HepG2 (cell line): ENCODE measurements at regions not wholly inside any gene's neighbourhood (a gene's known extent, or its start where the extent isn't known, plus 50 kb on each side); places are given as distances from the start of the nearest gene placed in this dataset.

Experiments
- AFF4 ChIP-seq: sonication (generic); formaldehyde crosslinking; IDR thresholded peaks from 2 replicates; pipeline ENCODE4 v1.4.0; 2020; ENCODE audit warnings: missing genetic modification reagents
- ATF6 ChIP-seq: sonication (generic); formaldehyde crosslinking; conservative IDR thresholded peaks from 2 replicates; pipeline ENCODE4 v1.4.0; 2020; ENCODE audit warnings: missing genetic modification reagents
- EED ChIP-seq: sonication (generic); formaldehyde crosslinking; IDR thresholded peaks from 2 replicates; pipeline ENCODE4 v1.5.0; 2020; ENCODE audit warnings: mild to moderate bottlenecking, missing genetic modification reagents
- FLYWCH1 ChIP-seq: sonication (generic); formaldehyde crosslinking; IDR thresholded peaks from 2 replicates; pipeline ENCODE4 v1.8.1; 2023; ENCODE audit warnings: mild to moderate bottlenecking, missing genetic modification reagents
- FOXJ3 ChIP-seq: sonication (generic); formaldehyde crosslinking; IDR thresholded peaks from 2 replicates; pipeline ENCODE4 v1.4.0; 2020; ENCODE audit warnings: missing genetic modification reagents, mild to moderate bottlenecking, borderline replicate concordance
- FOXO1 ChIP-seq: sonication (generic); formaldehyde crosslinking; IDR thresholded peaks from 2 replicates; pipeline ENCODE4 v1.4.0; 2020; ENCODE audit warnings: missing genetic modification reagents
- HNRNPL ChIP-seq: fragments of 200-400 bp; formaldehyde crosslinking; IDR thresholded peaks from 2 replicates; pipeline ENCODE4 v1.6.1; 2017; ENCODE audit warnings: mild to moderate bottlenecking, low read depth, low read length
- KLF13 ChIP-seq: sonication (generic); formaldehyde crosslinking; IDR thresholded peaks from 2 replicates; pipeline ENCODE4 v1.4.0; 2020; ENCODE audit warnings: mild to moderate bottlenecking, missing genetic modification reagents
- KLF6 ChIP-seq: IDR thresholded peaks from 2 replicates; pipeline ENCODE4 v1.8.0; 2016; ENCODE audit warnings: missing biosample characterization, missing genetic modification reagents
- MBD4 ChIP-seq: IDR thresholded peaks from 2 replicates; pipeline ENCODE4 v1.6.1; 2012; ENCODE audit warnings: low read length, inconsistent platforms, borderline replicate concordance
- SCMH1 ChIP-seq: sonication (generic); formaldehyde crosslinking; IDR thresholded peaks from 2 replicates; pipeline ENCODE4 v1.9.0; 2021; ENCODE audit warnings: missing genetic modification reagents, mild to moderate bottlenecking, borderline replicate concordance
- SMARCE1 ChIP-seq: fragments of 450-650 bp; IDR thresholded peaks from 2 replicates; pipeline ENCODE4 v1.6.1; 2017; ENCODE audit warnings: borderline replicate concordance
- SUZ12 ChIP-seq: fragments of 150-350 bp; IDR thresholded peaks from 2 replicates; pipeline ENCODE4 v1.6.1; 2014; ENCODE audit warnings: low read depth, low read length
- TGIF2 ChIP-seq: IDR thresholded peaks from 2 replicates; pipeline ENCODE4 v1.6.1; 2016; ENCODE audit warnings: control low read depth, missing compliant biosample characterization
- ZFX ChIP-seq: sonication (generic); formaldehyde crosslinking; IDR thresholded peaks from 2 replicates; pipeline ENCODE4 v1.4.0; 2020; ENCODE audit warnings: mild to moderate bottlenecking, low read depth, missing genetic modification reagents, moderate library complexity
- ZNF251 ChIP-seq: sonication (generic); formaldehyde crosslinking; IDR thresholded peaks from 2 replicates; pipeline ENCODE4 v1.9.0; 2021; ENCODE audit warnings: mild to moderate bottlenecking, missing genetic modification reagents
- ZNF275 ChIP-seq: sonication (generic); formaldehyde crosslinking; IDR thresholded peaks from 2 replicates; pipeline ENCODE4 v1.8.0; 2022; ENCODE audit warnings: missing genetic modification reagents, mild to moderate bottlenecking, inconsistent platforms, borderline replicate concordance
- ZNF280B ChIP-seq: sonication (generic); formaldehyde crosslinking; IDR thresholded peaks from 2 replicates; pipeline ENCODE4 v1.5.0; 2020; ENCODE audit warnings: missing genetic modification reagents, mild to moderate bottlenecking, borderline replicate concordance
- ZNF30 ChIP-seq: sonication (generic); formaldehyde crosslinking; IDR thresholded peaks from 2 replicates; pipeline ENCODE4 v1.5.0; 2020; ENCODE audit warnings: mild to moderate bottlenecking, missing genetic modification reagents
- ZNF724P ChIP-seq: sonication (generic); formaldehyde crosslinking; IDR thresholded peaks from 2 replicates; pipeline ENCODE4 v1.8.0; 2022; ENCODE audit warnings: missing genetic modification reagents, borderline replicate concordance
- ZNF75D ChIP-seq: sonication (generic); formaldehyde crosslinking; IDR thresholded peaks from 2 replicates; pipeline ENCODE4 v1.8.1; 2023; ENCODE audit warnings: missing genetic modification reagents, mild to moderate bottlenecking, borderline replicate concordance
- ZSCAN20 ChIP-seq: sonication (generic); formaldehyde crosslinking; IDR thresholded peaks from 2 replicates; pipeline ENCODE4 v1.4.0; 2020; ENCODE audit warnings: missing genetic modification reagents, mild to moderate bottlenecking, borderline replicate concordance

- TF ChIP-seq HNRNPL (no peak), ZNF724P (CRISPR knock-in tag) (no peak), ZNF275 (CRISPR knock-in tag) (0 out of 2 replicates have a peak, but pooled peaks have one; percentile 18), ZSCAN20 (CRISPR knock-in tag) (0 out of 2 replicates have a peak, but pooled peaks have one; percentile 50), MBD4 (no peak), TGIF2 (CRISPR knock-in tag) (no peak), SMARCE1 (no peak), ZFX (no peak), SCMH1 (CRISPR knock-in tag) (no peak), KLF6 (CRISPR knock-in tag) (no peak), ZNF280B (CRISPR knock-in tag) (no peak), FOXJ3 (CRISPR knock-in tag) (no peak), FLYWCH1 (CRISPR knock-in tag) (no peak), SUZ12 (no peak), ZNF251 (CRISPR knock-in tag) (no peak), KLF13 (CRISPR knock-in tag) (no peak), ZNF30 (CRISPR knock-in tag) (0 out of 2 replicates have a peak, but pooled peaks have one; percentile 66), FOXO1 (CRISPR knock-in tag) (no peak; the same call in 1 of the 2 replicates), AFF4 (CRISPR knock-in tag) (no peak), ZNF75D (CRISPR knock-in tag) (no peak), EED (CRISPR knock-in tag) (no peak), ATF6 (no peak)
Measured at GRCh38 chr20:50400705-50401586, 109.2 kb upstream of the PTPN1 start (continued).
